OCI-LY1 (cell line): ENCODE measurements at regions not wholly inside any gene's neighbourhood (a gene's known extent, or its start where the extent isn't known, plus 50 kb on each side); places are given as distances from the start of the nearest gene placed in this dataset.

ENCODE experiments used
- CTCF ChIP-seq: fragments of 200-600 bp; sonication (generic), shearing (Covaris generic); IDR thresholded peaks from 2 replicates; pipeline ENCODE4 v1.5.1; 2017; ENCODE audit warnings: mild to moderate bottlenecking, antibody characterized with exemption, low read length, moderate library complexity, mixed read lengths
- EZH2 ChIP-seq: fragments of 200-600 bp; sonication (generic), shearing (Covaris generic); IDR thresholded peaks from 2 replicates; pipeline ENCODE4 v1.8.0; 2017; ENCODE audit warnings: borderline replicate concordance, mixed run types, mild to moderate bottlenecking, antibody characterized with exemption, low read length, moderate library complexity, mixed read lengths

- TF ChIP-seq CTCF, result no peak
- TF ChIP-seq EZH2, result no peak
Observed at GRCh38 chr6:120990866-120991265, 343.4 kb downstream of the TBC1D32 start.
